ENCODE measurements at regions not wholly inside any gene's neighbourhood (a gene's known extent, or its start where the extent isn't known, plus 50 kb on each side); places are given as distances from the start of the nearest gene placed in this dataset.

DNA sequence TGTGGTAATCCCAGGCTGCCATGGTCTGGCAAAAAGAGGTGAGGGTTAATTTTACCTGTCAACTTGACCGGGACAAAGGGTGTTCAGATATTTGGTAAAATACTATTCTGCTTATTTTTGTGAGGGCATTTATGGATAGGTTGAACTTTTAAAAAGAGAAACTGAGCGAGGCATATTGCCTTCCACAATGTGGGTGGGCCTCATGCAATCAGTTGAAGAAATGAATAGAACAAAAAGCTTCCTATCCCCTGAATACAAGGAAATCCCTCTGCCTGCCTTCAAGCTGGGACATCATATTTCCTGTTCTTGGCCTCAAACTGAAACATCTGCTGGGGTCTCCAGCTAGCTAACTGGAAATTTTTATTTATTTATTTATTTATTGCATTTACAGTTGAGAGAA lies 734.7 kb downstream of the IRX1 start:
- Histone ChIP-seq H3K27me3 (ENCODE audit: control insufficient read depth in 2 of 2, insufficient read depth in 2 of 2, low read length in 2 of 2) (no peaks in the 10 kb centered on the region), H3K36me3 (ENCODE audit: control insufficient read depth in 2 of 3, insufficient read depth in 3 of 3, low read length in 3 of 3) (no peaks in the 10 kb centered on the region), H3K9me3 (ENCODE audit: control insufficient read depth in 2 of 3, low read length in 3 of 3) (no peaks in the 10 kb centered on the region), H3K4me1 (ENCODE audit: control insufficient read depth in 2 of 2, insufficient read depth in 2 of 2, low read length in 2 of 2) (no peaks in the 10 kb centered on the region), H3K27ac (ENCODE audit: low read depth, low read length) (no peak overlapping the region), H3K4me3 (ENCODE audit: low read length) (no peak overlapping the region)
- Mint-ChIP-seq H3K27ac (no peak overlapping the region), H3K27me3 (no peaks in the 10 kb centered on the region), H3K9me3 (peaks cover 0 to 21% (median 6%) of the 10 kb centered on the region in 11 donors), H3K4me1 (no peaks in the 10 kb centered on the region), H3K4me3 (no peak overlapping the region), H3K36me3 (no peaks in the 10 kb centered on the region)
- POLR2A ChIA-PET = no interaction called here
- CTCF ChIA-PET = no interaction called here
- intact Hi-C loops (cut with micrococcal nuclease) = no loop called here
- ATAC-seq (no peak), DNase-seq (no peak)

DNA sequence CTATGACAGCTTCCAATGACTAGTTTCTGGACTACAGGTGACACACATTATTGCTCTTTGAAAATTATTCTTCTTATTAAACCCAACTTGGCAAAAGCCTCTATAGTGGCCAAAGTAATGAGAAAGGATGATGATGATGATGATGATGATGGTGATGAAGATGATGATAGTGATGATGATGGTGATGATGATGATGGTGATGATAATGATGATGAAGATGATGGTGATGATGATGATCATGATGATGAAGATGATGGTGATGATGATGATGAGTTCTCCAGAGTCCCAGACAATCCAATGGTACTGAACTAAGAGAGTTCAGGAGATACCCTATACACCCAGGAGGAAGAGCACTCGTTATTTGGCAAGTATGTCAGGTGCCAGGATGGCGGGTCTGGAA lies 739.4 kb downstream of the IRX1 start:
- ChIA-PET CTCF (no interaction called here), POLR2A (no interaction called here)
- ATAC-seq (no peak), DNase-seq (no peak)
- H3K4me3 ChIP-seq (ENCODE audit: low read length) = no peak overlapping the region
- Mint-ChIP-seq H3K9me3 (peaks cover 0 to 19% (median 12%) of the 10 kb centered on the region in 11 donors), H3K4me1 (no peaks in the 10 kb centered on the region), H3K27ac (no peak overlapping the region), H3K4me3 (no peak overlapping the region), H3K36me3 (no peaks in the 10 kb centered on the region), H3K27me3 (no peaks in the 10 kb centered on the region)
- no peaks in the 10 kb centered on the region for H3K36me3 ChIP-seq (ENCODE audit: control insufficient read depth in 2 of 3, insufficient read depth in 3 of 3, low read length in 3 of 3)
- intact Hi-C loops (cut with micrococcal nuclease) = no loop called here
- H3K9me3 ChIP-seq (ENCODE audit: control insufficient read depth in 2 of 3, low read length in 3 of 3) = no peaks in the 10 kb centered on the region
- no peak overlapping the region for H3K27ac ChIP-seq (ENCODE audit: low read depth, low read length)
- H3K27me3 ChIP-seq (ENCODE audit: control insufficient read depth in 2 of 2, insufficient read depth in 2 of 2, low read length in 2 of 2) = no peaks in the 10 kb centered on the region
- H3K4me1 ChIP-seq (ENCODE audit: control insufficient read depth in 2 of 2, insufficient read depth in 2 of 2, low read length in 2 of 2) = no peaks in the 10 kb centered on the region

DNA sequence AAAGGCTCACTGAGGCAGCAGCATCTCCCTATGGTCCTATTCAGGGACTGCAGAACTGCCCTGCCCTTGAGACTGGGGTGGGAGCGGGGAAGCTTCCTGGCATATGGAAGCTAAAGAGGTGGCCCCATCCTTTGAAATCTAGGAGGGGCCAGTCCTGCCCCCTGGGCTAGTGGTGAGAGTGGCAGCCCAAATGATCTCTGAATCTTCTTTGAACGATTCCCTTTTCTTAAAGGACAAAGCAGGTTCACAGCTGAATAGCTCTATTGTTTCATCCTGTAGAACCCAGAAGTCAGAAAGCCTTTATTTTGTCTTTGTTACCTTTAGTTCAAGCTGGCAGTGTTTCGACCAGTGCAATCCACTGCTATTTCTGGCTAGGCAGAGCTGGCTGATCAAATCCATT lies 741.9 kb downstream of the IRX1 start:
- POLR2A ChIA-PET = no interaction called here

DNA sequence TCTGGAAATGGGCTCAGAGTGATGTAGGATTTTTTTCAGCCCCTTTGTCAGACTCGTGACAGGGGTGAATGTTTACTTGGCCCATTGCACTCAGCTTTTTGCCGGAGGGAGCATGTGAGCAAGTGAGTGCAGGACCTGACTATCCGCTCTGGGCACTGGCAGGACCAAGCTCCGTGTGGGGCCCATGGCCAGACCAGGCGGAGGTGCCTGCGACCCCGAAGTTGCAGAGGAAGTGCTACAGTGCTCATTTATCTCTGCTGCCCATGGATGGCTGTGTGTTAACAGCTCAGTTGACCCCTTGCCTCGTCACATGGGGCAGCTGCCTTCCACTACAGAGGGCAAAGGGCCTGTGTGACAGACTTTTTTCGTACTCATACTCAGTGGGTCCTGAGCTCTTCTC lies 744.3 kb downstream of the IRX1 start:
- POLR2A ChIA-PET = no interaction called here
- CTCF ChIA-PET = no interaction called here

More for the DNA sequence above, 741.9 kb downstream of the IRX1 start:
- H3K36me3 ChIP-seq (ENCODE audit: control insufficient read depth in 2 of 3, insufficient read depth in 3 of 3, low read length in 3 of 3) = no peaks in the 10 kb centered on the region
- H3K4me1 ChIP-seq (ENCODE audit: control insufficient read depth in 2 of 2, insufficient read depth in 2 of 2, low read length in 2 of 2) = no peaks in the 10 kb centered on the region
- intact Hi-C loops (cut with micrococcal nuclease) = no loop called here
- H3K27ac ChIP-seq (ENCODE audit: low read depth, low read length) = no peak overlapping the region
- no peaks in the 10 kb centered on the region for H3K4me1 Mint-ChIP-seq
- ATAC-seq (no peak), DNase-seq (no peak)
- H3K36me3 Mint-ChIP-seq = no peaks in the 10 kb centered on the region
- no peak overlapping the region for H3K27ac Mint-ChIP-seq
- CTCF ChIA-PET = no interaction called here
- H3K4me3 Mint-ChIP-seq = no peak overlapping the region
- H3K9me3 ChIP-seq (ENCODE audit: control insufficient read depth in 2 of 3, low read length in 3 of 3) = no peaks in the 10 kb centered on the region
- no peak overlapping the region for H3K4me3 ChIP-seq (ENCODE audit: low read length)
- peaks cover 0 to 19% (median 11%) of the 10 kb centered on the region in 11 donors for H3K9me3 Mint-ChIP-seq
- H3K27me3 Mint-ChIP-seq = no peaks in the 10 kb centered on the region
- H3K27me3 ChIP-seq (ENCODE audit: control insufficient read depth in 2 of 2, insufficient read depth in 2 of 2, low read length in 2 of 2) = no peaks in the 10 kb centered on the region

DNA sequence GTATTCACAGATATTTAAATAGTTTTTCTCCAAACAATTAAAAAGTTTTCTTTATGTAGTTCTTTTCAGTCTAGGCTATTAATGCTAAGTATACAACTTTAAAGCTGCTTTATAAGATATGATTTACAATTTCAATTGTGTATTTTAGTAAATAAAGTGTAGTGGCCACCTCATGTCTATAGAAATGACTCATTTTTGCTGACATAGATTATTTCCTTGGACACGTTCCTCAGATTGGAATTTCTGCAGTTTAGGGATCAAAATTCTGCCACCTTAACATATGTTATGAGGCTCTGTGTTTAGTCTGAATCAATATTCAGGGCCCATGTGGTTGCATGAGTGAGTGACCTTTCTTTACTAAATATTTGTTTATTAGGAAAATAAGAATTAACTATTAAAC lies 750.2 kb downstream of the IRX1 start:
- peaks cover 0 to 3% (median 0%) of the 10 kb centered on the region in 5 donors for H3K27me3 Mint-ChIP-seq
- H3K36me3 ChIP-seq (ENCODE audit: control insufficient read depth in 2 of 3, insufficient read depth in 3 of 3, low read length in 3 of 3) = no peaks in the 10 kb centered on the region
- no peaks in the 10 kb centered on the region for H3K9me3 ChIP-seq (ENCODE audit: control insufficient read depth in 2 of 3, low read length in 3 of 3)
- H3K9me3 Mint-ChIP-seq = peaks cover 0 to 23% (median 13%) of the 10 kb centered on the region in 11 donors
- CTCF ChIA-PET = no interaction called here
- no peaks in the 10 kb centered on the region for H3K36me3 Mint-ChIP-seq
- no peak overlapping the region for H3K4me3 Mint-ChIP-seq
- no peak overlapping the region for H3K4me3 ChIP-seq (ENCODE audit: low read length)
- no peak for DNase-seq
- no peak for ATAC-seq
- intact Hi-C loops (cut with micrococcal nuclease) = no loop called here
- no peak overlapping the region for H3K27ac ChIP-seq (ENCODE audit: low read depth, low read length)
- H3K27ac Mint-ChIP-seq = no peak overlapping the region
- H3K27me3 ChIP-seq (ENCODE audit: control insufficient read depth in 2 of 2, insufficient read depth in 2 of 2, low read length in 2 of 2) = no peaks in the 10 kb centered on the region
- H3K4me1 ChIP-seq (ENCODE audit: control insufficient read depth in 2 of 2, insufficient read depth in 2 of 2, low read length in 2 of 2) = no peaks in the 10 kb centered on the region
- H3K4me1 Mint-ChIP-seq = no peaks in the 10 kb centered on the region
- POLR2A ChIA-PET = no interaction called here

More for the DNA sequence above, 744.3 kb downstream of the IRX1 start:
- H3K27me3 ChIP-seq (ENCODE audit: control insufficient read depth in 2 of 2, insufficient read depth in 2 of 2, low read length in 2 of 2) = no peaks in the 10 kb centered on the region
- DNase-seq (no peak), ATAC-seq (no peak)
- H3K27ac ChIP-seq (ENCODE audit: low read depth, low read length) = no peak overlapping the region
- H3K4me3 Mint-ChIP-seq = no peak overlapping the region
- H3K27ac Mint-ChIP-seq = no peak overlapping the region
- no peaks in the 10 kb centered on the region for H3K4me1 Mint-ChIP-seq
- peaks cover 0 to 14% (median 8%) of the 10 kb centered on the region in 11 donors for H3K9me3 Mint-ChIP-seq
- H3K36me3 Mint-ChIP-seq = no peaks in the 10 kb centered on the region
- H3K4me3 ChIP-seq (ENCODE audit: low read length) = no peak overlapping the region
- no peaks in the 10 kb centered on the region for H3K4me1 ChIP-seq (ENCODE audit: control insufficient read depth in 2 of 2, insufficient read depth in 2 of 2, low read length in 2 of 2)
- no peaks in the 10 kb centered on the region for H3K9me3 ChIP-seq (ENCODE audit: control insufficient read depth in 2 of 3, low read length in 3 of 3)
- H3K27me3 Mint-ChIP-seq = no peaks in the 10 kb centered on the region
- intact Hi-C loops (cut with micrococcal nuclease) = no loop called here
- no peaks in the 10 kb centered on the region for H3K36me3 ChIP-seq (ENCODE audit: control insufficient read depth in 2 of 3, insufficient read depth in 3 of 3, low read length in 3 of 3)

DNA sequence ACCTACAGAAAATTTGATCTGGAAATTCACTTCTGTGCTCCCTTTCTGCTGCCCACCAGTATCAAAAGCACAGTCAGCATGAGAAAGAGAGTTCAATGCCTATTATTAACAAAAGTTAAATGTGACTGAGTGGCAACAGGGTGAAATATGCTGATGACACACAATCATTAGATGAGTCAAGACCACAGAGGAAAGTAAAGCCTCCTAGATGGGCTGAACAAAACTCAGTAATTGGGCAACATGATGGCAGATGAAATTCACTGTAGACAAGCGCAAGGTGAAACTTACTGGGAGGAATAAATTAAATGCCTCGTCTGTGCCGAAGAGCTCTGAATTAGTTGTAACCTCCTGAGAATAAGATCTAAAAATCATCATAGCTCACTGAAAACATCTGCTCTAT lies 752.8 kb downstream of the IRX1 start:
- intact Hi-C loops (cut with micrococcal nuclease) = no loop called here
- Mint-ChIP-seq H3K4me1 (no peaks in the 10 kb centered on the region), H3K9me3 (peaks cover 0 to 23% (median 13%) of the 10 kb centered on the region in 11 donors), H3K27me3 (peaks cover 0 to 3% (median 0%) of the 10 kb centered on the region in 5 donors), H3K36me3 (no peaks in the 10 kb centered on the region), H3K27ac (no peak overlapping the region), H3K4me3 (no peak overlapping the region)
- Histone ChIP-seq H3K27ac (ENCODE audit: low read depth, low read length) (no peak overlapping the region), H3K4me1 (ENCODE audit: control insufficient read depth in 2 of 2, insufficient read depth in 2 of 2, low read length in 2 of 2) (no peaks in the 10 kb centered on the region), H3K9me3 (ENCODE audit: control insufficient read depth in 2 of 3, low read length in 3 of 3) (no peaks in the 10 kb centered on the region), H3K4me3 (ENCODE audit: low read length) (no peak overlapping the region), H3K36me3 (ENCODE audit: control insufficient read depth in 2 of 3, insufficient read depth in 3 of 3, low read length in 3 of 3) (no peaks in the 10 kb centered on the region), H3K27me3 (ENCODE audit: control insufficient read depth in 2 of 2, insufficient read depth in 2 of 2, low read length in 2 of 2) (no peaks in the 10 kb centered on the region)
- ChIA-PET CTCF (no interaction called here), POLR2A (no interaction called here)
- ATAC-seq = no peak
- DNase-seq = no peak

DNA sequence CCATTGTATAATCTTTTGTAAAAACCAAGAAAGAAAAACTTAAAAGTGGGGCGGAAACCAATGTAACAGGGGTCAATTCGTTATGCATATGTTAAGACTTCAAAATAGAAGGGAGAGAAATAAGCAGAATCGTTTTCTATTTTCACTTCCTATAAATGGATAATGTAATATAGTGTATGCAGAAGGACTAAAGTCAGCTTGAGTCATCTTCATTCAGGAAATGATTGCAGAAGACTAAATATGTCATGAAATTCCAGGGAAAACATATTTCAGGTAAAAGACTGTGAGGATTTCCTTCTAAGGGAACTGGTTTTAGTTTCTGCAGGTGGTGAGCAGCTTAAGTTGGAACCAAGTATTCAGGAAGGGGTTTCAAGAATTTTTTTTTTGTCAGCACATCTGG lies 753.3 kb downstream of the IRX1 start:
- no peaks in the 10 kb centered on the region for H3K4me1 Mint-ChIP-seq
- ChIA-PET CTCF (no interaction called here), POLR2A (no interaction called here)
- H3K4me3 Mint-ChIP-seq = no peak overlapping the region
- H3K27me3 ChIP-seq (ENCODE audit: control insufficient read depth in 2 of 2, insufficient read depth in 2 of 2, low read length in 2 of 2) = no peaks in the 10 kb centered on the region
- H3K36me3 ChIP-seq (ENCODE audit: control insufficient read depth in 2 of 3, insufficient read depth in 3 of 3, low read length in 3 of 3) = no peaks in the 10 kb centered on the region
- DNase-seq (no peak), ATAC-seq (no peak)
- H3K27ac Mint-ChIP-seq = no peak overlapping the region
- no peaks in the 10 kb centered on the region for H3K9me3 ChIP-seq (ENCODE audit: control insufficient read depth in 2 of 3, low read length in 3 of 3)
- no peaks in the 10 kb centered on the region for H3K4me1 ChIP-seq (ENCODE audit: control insufficient read depth in 2 of 2, insufficient read depth in 2 of 2, low read length in 2 of 2)
- no peaks in the 10 kb centered on the region for H3K36me3 Mint-ChIP-seq
- no peak overlapping the region for H3K27ac ChIP-seq (ENCODE audit: low read depth, low read length)
- intact Hi-C loops (cut with micrococcal nuclease) = no loop called here
- H3K9me3 Mint-ChIP-seq = peaks cover 0 to 26% (median 13%) of the 10 kb centered on the region in 11 donors
- H3K27me3 Mint-ChIP-seq = peaks cover 0 to 3% (median 0%) of the 10 kb centered on the region in 5 donors
- no peak overlapping the region for H3K4me3 ChIP-seq (ENCODE audit: low read length)
